IPS-NIHi7 (cell line): ENCODE measurements at regions not wholly inside any gene's neighbourhood (a gene's known extent, or its start where the extent isn't known, plus 50 kb on each side); places are given as distances from the start of the nearest gene placed in this dataset.

ENCODE experiments used
- DNase-seq: peaks from one replicate; pipeline ENCODE4 v3.0.0; 2012; ENCODE audit warnings: mixed read lengths; ENCODE audit errors: extremely low spot score

DNA sequence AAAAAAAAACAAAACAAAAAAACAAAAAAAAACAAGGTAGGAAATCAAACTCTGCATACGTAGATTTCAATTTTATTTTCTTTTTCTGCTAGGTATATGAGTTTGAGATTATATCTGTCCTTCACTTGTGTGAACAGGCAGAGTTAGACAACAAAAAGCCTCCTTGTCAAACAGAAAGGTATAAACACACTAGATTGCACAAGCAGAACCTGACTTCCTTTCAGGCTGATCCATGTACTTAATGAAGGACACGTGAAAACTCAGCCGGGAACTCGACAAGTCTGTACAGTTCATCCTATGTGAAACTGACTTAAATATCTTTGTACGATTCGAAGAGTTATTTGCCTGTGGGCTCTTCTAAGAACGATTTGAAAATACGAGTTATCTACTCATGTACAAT, 254.1 kb downstream of the ARL4A start:
- DNase-seq: no peak

GRCh38 chr7:12942609-12943008, 255.2 kb downstream of the ARL4A start:
- no peak for DNase-seq

DNA sequence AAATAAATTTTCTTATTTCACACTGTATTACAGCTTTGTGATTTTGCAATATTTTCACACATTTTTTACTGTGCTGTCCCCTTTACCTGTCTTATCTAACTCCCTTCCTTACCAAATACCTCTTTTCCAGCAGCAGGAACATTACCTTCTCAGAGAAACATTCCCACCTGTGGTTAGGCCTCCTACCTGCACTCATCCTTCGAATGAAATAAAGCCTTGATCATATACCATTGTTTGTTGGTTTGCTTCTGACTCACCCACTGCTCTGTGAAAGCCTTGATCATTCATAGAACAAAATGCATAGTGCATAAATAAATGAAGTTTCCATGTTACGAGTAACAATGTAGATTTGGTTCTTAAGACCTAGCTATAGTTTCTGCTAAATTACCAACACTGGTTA, 256.3 kb downstream of the ARL4A start:
- peak; percentile 26 for DNase-seq

DNA sequence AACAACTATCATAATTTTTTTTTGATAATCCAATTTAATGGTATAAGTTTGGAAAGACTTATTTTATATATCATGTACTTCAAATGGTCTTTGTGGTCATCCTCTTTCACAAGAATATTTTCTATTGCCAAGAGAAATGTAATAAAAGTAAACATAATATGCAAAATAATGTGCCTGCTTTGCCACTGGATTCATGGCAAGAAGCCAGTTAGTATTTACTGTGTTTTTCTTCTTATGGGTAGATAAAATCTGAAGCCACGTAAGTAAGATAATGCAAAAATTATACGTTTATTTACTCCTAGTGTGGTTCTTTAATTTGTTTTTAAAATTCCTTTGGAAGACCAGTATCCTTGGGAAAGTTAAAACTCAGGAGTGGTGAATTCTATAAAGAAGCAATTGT, 258.5 kb downstream of the ARL4A start:
- DNase-seq: no peak

GRCh38 chr7:12947465-12947864, 260.0 kb downstream of the ARL4A start:
- DNase-seq: no peak

DNA sequence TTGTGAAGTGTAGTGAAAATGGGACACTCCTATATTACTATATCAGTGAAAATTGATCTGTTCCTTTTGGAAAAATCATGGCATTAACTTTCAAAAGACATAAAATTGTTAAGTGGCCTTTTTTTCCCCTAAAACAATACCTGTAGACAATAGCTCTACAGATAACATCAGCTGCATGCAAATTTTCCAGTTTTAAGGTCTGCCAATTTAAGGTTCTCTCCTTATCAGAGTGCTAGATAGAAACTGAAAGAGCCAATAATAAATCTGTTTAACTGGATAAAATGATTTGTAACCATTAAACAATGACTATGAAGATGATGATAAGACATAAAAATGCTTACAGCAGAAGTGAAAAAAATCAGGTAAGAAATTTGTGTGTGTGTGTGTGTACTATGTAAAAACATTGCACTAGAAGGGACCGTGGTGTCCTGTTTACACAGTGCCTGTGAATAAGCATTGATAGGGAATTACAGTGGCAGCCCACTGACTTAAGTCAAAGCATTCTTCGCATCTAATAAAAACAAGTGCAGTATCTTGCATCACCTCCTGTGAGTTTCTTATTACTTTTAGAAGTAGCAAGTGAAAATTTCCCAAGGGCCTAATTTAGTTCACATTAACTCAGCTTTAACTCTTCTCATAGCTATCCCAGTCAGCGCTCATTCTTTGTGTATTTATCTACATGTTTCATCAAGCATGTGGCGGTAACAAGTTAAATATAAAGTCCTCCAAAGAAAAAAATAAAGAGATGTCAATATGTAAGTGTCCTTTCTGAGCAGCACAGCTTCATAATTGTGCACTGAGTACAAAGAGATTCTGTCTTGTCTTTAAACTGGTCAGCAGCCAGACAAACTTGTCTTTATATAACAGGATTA, 261.9 kb downstream of the ARL4A start:
- no peak for DNase-seq

DNA sequence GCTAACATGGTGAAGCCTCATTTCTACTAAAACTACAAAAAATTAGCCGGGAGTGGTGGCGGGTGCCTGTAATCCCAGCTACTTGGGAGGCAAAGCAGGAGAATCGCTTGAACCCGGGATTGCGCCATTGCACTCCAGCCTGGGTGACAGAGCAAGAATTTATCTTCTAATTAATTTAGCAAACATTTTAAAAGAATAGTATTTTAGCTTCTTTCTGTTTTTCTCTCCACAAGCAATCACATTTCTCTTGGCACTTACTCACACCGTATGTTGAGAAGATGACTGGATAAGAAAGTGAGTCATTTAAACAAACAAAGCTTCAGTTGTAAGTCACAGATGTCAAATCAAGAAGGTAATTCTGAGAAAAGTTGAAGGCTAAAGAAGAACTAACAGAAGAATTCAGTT, 264.0 kb downstream of the ARL4A start:
- DNase-seq: no peak

DNA sequence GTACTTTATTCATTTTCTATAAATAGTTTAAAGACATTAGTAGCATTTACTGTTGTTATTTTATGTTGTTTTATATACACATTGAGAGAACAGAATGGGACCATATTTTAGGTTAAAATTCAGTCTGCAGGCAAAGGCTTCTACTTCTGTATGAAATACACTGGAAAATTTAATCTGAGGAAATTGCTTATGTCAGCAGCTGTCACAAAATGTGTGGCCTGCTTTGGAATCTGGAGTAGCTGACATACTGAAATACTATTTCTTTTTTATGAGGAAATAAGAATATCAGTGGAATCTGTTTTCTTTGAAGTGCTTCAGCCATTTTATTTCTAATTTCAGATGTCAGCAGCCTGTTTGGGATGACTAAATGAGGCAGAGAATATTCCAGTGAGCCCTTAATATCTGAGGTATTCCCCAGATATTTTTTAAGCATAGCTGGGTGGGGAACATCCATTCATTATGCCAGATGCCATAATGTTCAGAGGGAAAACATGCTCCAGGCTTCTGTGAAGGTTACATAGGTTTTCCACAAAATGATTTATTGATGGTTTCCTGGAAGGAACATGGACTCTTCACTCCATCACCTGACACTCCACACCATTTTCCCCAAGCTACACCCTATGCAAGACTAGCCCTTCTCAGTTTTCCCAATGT, 267.1 kb downstream of the ARL4A start:
- DNase-seq: no peak

DNA sequence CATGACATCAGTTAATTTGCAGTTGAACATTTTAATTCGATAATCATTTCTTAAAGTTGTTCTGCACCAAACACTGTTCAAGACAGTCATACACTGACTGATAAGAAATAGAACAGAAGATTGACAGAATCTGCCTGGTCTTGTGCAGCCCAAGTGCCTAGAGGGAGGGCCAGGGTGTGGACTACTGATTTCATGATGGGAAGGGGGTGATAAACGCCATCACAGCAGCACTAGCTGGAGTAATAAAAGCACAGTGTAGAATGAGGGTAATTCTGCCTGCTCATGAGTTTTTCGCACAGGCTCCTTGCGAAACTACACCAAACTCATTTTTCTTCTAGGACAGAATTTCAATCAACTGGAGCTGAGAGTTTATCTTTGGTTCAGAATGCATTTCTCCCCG, 270.1 kb downstream of the ARL4A start:
- no peak for DNase-seq

- no peak for DNase-seq
These were observed 274.6 kb downstream of the ARL4A start for GRCh38 chr7:12961910-12962480.

- no peak for DNase-seq
These were observed 276.0 kb downstream of the ARL4A start for GRCh38 chr7:12963435-12963834.

GRCh38 chr7:12964836-12965235, 277.4 kb downstream of the ARL4A start:
- DNase-seq: no peak

DNA sequence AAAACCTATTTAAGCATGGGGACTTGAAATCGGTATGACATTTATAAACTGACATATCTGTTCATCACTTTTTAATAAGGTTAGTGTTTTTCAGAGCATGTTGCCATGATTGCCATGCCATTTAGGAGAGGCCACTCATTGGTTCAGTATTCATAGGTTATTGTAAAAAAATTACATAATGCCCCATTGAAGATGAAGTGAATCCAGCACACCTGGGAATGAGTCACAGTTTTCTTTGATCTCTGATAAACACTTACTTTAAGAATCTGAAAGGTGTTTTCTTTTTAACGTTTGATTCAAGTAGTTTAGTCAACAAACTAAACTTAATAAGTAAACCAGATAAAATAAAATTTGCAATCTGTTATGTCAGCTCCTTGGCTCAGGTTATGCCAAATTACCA, 278.3 kb downstream of the ARL4A start:
- no peak for DNase-seq

GRCh38 chr7:12967322-12967721, 279.9 kb downstream of the ARL4A start:
- DNase-seq: no peak

DNA sequence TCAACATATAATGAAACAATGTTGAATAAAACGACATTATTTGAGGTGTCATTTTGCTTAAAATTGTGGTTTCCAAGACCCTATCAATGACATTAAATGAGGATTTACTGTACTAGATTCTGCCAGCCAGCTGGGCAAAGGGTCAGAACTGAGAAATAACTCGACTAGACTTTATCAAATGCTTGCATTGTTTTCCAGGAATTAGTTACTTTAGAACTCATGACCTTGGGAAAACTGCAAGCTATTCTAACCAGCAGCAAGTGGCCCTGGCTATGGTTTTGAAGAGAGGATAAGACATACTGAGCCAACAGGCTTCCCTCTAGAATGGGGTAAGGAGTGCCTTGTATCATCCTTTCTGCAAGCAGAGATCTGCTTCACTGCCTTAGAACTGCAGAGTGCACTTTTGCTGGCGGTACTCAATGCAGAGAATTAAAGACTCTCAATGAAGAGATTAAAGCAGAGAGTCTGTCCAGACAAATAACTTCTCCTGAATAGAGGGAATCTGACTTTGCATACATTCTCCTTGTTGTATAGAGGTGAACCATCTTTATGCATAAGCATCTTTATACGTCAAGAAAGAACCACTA, 281.5 kb downstream of the ARL4A start:
- DNase-seq: no peak

GRCh38 chr7:12970626-12971025, 283.2 kb downstream of the ARL4A start:
- no peak for DNase-seq

GRCh38 chr7:12974451-12975166, 287.2 kb downstream of the ARL4A start:
- DNase-seq: no peak

- DNase-seq: no peak
These were observed 288.0 kb downstream of the ARL4A start for GRCh38 chr7:12975412-12975811.

DNA sequence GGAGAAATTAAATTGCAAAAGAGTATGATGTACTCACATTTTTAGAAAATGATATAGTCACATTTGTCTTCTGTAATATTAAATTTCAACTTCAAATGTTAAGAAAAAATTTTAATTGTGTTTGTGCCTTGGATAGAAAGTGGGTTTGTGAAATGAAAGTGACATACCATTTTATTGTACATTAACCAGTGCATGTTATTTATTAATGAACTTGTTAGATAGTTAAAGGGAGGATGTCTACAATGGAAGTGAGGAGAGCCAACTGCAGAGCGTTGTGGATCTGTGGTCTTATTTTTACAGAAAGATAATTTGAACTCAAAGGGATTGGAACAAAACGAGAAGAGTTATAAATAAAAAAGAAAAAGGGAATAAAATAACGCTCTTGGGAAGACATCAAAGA, 291.7 kb downstream of the ARL4A start:
- DNase-seq: no peak

- DNase-seq: no peak
These were observed 294.7 kb downstream of the ARL4A start for GRCh38 chr7:12982178-12982577.

DNA sequence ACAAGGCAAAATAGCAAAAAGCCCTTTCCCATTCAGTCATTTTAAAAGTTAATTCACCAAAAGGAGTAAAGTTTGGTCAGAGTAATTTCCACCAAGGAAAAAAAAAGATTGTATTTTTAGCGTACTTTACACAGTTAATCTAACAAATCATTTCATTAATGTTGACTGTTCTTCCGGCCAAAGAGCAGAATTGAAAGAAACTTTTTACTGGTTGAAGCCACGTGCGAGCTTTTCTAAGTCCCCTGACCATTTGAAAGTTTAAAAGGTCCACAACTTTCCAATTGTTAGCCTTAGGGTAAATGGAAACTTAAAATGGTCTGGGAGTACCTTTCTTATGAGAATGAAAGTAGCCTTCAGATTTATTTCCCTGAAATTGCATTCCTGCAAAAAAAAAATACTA, 296.7 kb downstream of the ARL4A start:
- no peak for DNase-seq

DNA sequence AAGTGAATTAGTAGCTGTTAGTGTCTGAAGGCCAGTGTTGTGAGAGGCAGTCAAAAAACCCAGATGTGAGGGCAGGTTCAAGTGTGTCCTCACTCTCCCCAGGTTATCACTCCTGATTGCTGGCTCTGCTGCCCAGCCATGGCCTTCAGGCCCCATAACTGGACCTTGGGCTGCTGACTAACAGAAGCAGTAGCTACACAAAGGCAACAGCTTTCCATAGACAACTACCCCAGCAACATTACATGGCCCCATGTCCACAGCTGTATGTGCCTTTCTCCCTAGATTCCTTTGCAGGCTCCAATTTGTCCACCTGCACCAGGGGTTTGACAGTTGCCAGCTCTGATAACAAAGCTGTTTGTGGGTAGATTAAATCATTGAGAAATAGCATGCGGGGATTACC, 297.8 kb downstream of the ARL4A start:
- DNase-seq: no peak
